ENCODE measurements at regions not wholly inside any gene's neighbourhood (a gene's known extent, or its start where the extent isn't known, plus 50 kb on each side); places are given as distances from the start of the nearest gene placed in this dataset.

GRCh38 chr9:105127863-105128220 lies 116.6 kb upstream of the SLC44A1 start:
- H3K4me3 ChIP-seq: no peak overlapping the region

GRCh38 chr9:105128908-105129600 lies 115.4 kb upstream of the SLC44A1 start:
- Histone ChIP-seq H3K4me3 (no peak overlapping the region), H3K27me3 (ENCODE audit: control insufficient read depth in 2 of 2, insufficient read depth in 2 of 2, low read length in 2 of 2) (peaks cover 5 to 13% of the 10 kb centered on the region in 2 experiments; a peak in 3 of 5 replicates), H3K4me2 (ENCODE audit: insufficient read depth, low read length) (no peak overlapping the region), H3K79me2 (ENCODE audit: control insufficient read depth, insufficient read depth, low read length) (no peaks in the 10 kb centered on the region), H3K9ac (ENCODE audit: insufficient read depth in 1 of 2, low read depth in 2 of 2, low read length in 2 of 2) (no peak overlapping the region), H4K20me1 (replicated peaks; ENCODE audit: control insufficient read depth, insufficient read depth, low read length) (no peaks in the 10 kb centered on the region), H3K36me3 (ENCODE audit: control insufficient read depth, insufficient read depth, low read length) (no peaks in the 10 kb centered on the region), H3K27ac (ENCODE audit: extremely low read depth, low read depth, low read length) (no peak overlapping the region), H3K9me1 (ENCODE audit: control insufficient read depth, insufficient read depth, low read length) (no peaks in the 10 kb centered on the region), H2AFZ (ENCODE audit: low read depth, low read length) (no peak overlapping the region), H3K4me1 (replicated peaks in 1 of 2; ENCODE audit: control insufficient read depth in 2 of 2, insufficient read depth in 2 of 2, low read length in 2 of 2) (no peaks in the 10 kb centered on the region; a peak in 1 of 5 replicates), H3K9me3 (replicated peaks; ENCODE audit: control insufficient read depth, insufficient read depth, low read depth, low read length) (no peaks in the 10 kb centered on the region)
- no TSS peak for BruUV-seq (replicated peaks)
- TF ChIP-seq CREBBP (IDR thresholded peaks at IDR 0.05; ENCODE audit: low read depth, low read length) (no peak), PTRF (tag; IDR thresholded peaks at IDR 0.05) (no peak), HMG20A (CRISPR knock-in tag; conservative IDR thresholded peaks at IDR 0.05) (no peak), ZNF12 (CRISPR knock-in tag; IDR thresholded peaks at IDR 0.05) (no peak), ZNF507 (tag; conservative IDR thresholded peaks at IDR 0.05) (no peak), GABPB1 (CRISPR knock-in tag; IDR thresholded peaks at IDR 0.05) (no peak), KLF6 (CRISPR knock-in tag; IDR thresholded peaks at IDR 0.05; ENCODE audit: borderline replicate concordance) (no peak), RUNX1 (IDR thresholded peaks at IDR 0.05; ENCODE audit: low read depth) (no peak)
- FAIRE-seq (no peak), ATAC-seq (no peak), DNase-seq (ENCODE audit: extremely low read depth in 1 of 4, low spot score in 3 of 4) (no peak)
- CTCF ChIA-PET (ENCODE audit: low intra/inter-chr PET ratio): no interaction called here
- intact Hi-C loops (cut with micrococcal nuclease) (no loop called here), in situ Hi-C loops (cut with MboI) (no loop called here)
- WGBS (ENCODE audit: insufficient coverage, low coverage, missing lambda C conversion rate): 4% methylated on average over 5 of the region's 5 CpGs
- POLR2A ChIA-PET: interaction anchor here (0.6 kb wide), 1 partner anchor 13 kb away, joined by 3 read pairs; no protein-coding TSS in a partner anchor

More at GRCh38 chr9:105127863-105128220, 116.6 kb upstream of the SLC44A1 start:
- no peak overlapping the region for H3K27ac ChIP-seq (ENCODE audit: extremely low read depth, low read depth, low read length)
- H3K9ac ChIP-seq (ENCODE audit: insufficient read depth in 1 of 2, low read depth in 2 of 2, low read length in 2 of 2): no peak overlapping the region
- H3K9me1 ChIP-seq (ENCODE audit: control insufficient read depth, insufficient read depth, low read length): no peaks in the 10 kb centered on the region
- no peaks in the 10 kb centered on the region for H3K36me3 ChIP-seq (ENCODE audit: control insufficient read depth, insufficient read depth, low read length)
- in situ Hi-C loops (cut with MboI) (no loop called here), intact Hi-C loops (cut with micrococcal nuclease) (no loop called here)
- no peak overlapping the region for H3K4me2 ChIP-seq (ENCODE audit: insufficient read depth, low read length)
- H3K27me3 ChIP-seq (ENCODE audit: control insufficient read depth in 2 of 2, insufficient read depth in 2 of 2, low read length in 2 of 2): peaks cover 5 to 13% of the 10 kb centered on the region in 2 experiments; a peak in 3 of 5 replicates
- 0% methylated on average over 3 of the region's 3 CpGs for WGBS (ENCODE audit: insufficient coverage, low coverage, missing lambda C conversion rate)
- BruUV-seq (replicated peaks): no TSS peak
- no peak for TF ChIP-seq ZNF511 (CRISPR knock-in tag; IDR thresholded peaks at IDR 0.05)
- peak; percentile 53 for TF ChIP-seq GABPA (tag; conservative IDR thresholded peaks at IDR 0.05; ENCODE audit: low read depth)
- no peaks in the 10 kb centered on the region for H4K20me1 ChIP-seq (replicated peaks; ENCODE audit: control insufficient read depth, insufficient read depth, low read length)
- ChIA-PET POLR2A (no interaction called here), CTCF (ENCODE audit: low intra/inter-chr PET ratio) (no interaction called here)
- H3K9me3 ChIP-seq (replicated peaks; ENCODE audit: control insufficient read depth, insufficient read depth, low read depth, low read length): no peaks in the 10 kb centered on the region
- no peak for FAIRE-seq
- no peak overlapping the region for H2AFZ ChIP-seq (ENCODE audit: low read depth, low read length)
- no peaks in the 10 kb centered on the region; a peak in 1 of 5 replicates for H3K4me1 ChIP-seq (replicated peaks in 1 of 2; ENCODE audit: control insufficient read depth in 2 of 2, insufficient read depth in 2 of 2, low read length in 2 of 2)
- ATAC-seq: no peak
- DNase-seq (ENCODE audit: extremely low read depth in 1 of 4, low spot score in 3 of 4): no peak
- H3K79me2 ChIP-seq (ENCODE audit: control insufficient read depth, insufficient read depth, low read length): no peaks in the 10 kb centered on the region

All from K562 (cell line).